IMR-90 (cell line): ENCODE measurements at regions not wholly inside any gene's neighbourhood (a gene's known extent, or its start where the extent isn't known, plus 50 kb on each side); places are given as distances from the start of the nearest gene placed in this dataset.

Experiments used
- ATAC-seq: fragments of 200-7000 bp; cut with Tn5 transposase; 2 replicates; pipeline ENCODE4 v1.9.1; 2020; ENCODE audit warnings: low read depth, mild to moderate bottlenecking, moderate library complexity
- BruUV-seq: library from RNA; stranded (reverse); fragments of 400-500 nt; replicated peaks from 2 replicates; lab custom pipeline; 2021; lab: Mats Ljungman, UMichigan
- CTCF ChIA-PET: fragments of 300-600 bp; formaldehyde crosslinking; extraction: SDS; loops from one replicate; lab custom pipeline; 2021; ENCODE audit warnings: antibody characterized with exemption; lab: Yijun Ruan, JAX
- POLR2A ChIA-PET: fragments of 300-600 bp; sonication (Branson Sonifier 250); formaldehyde crosslinking; loops from one replicate; lab custom pipeline; 2022; ENCODE audit warnings: antibody characterized with exemption; ENCODE audit not compliant: unreplicated experiment; lab: Charles Lee
- DNase-seq: peaks from one replicate; pipeline ENCODE4 v3.0.0; 2013
- H2AFZ ChIP-seq: replicated peaks from 2 replicates; pipeline ENCODE3; 2013; ENCODE audit warnings: low read length, mild to moderate bottlenecking; ENCODE audit not compliant: poor library complexity
- H2AK5ac ChIP-seq: 2 replicates; pipeline ENCODE4 v1.6.1; 2013; ENCODE audit warnings: low read depth, low read length, inconsistent platforms
- H2AK9ac ChIP-seq: replicated peaks from 2 replicates; pipeline ENCODE3; 2013; ENCODE audit warnings: mild to moderate bottlenecking, low read depth, low read length, moderate library complexity; ENCODE audit not compliant: poor library complexity
- H2BK120ac ChIP-seq: 2 replicates; pipeline ENCODE4 v1.6.1; 2013; ENCODE audit warnings: low read depth, low read length, inconsistent platforms
- H2BK15ac ChIP-seq: 3 replicates; pipeline ENCODE4 v1.6.1; 2013; ENCODE audit warnings: low read depth, low read length, inconsistent platforms
- H2BK20ac ChIP-seq: 2 replicates; pipeline ENCODE4 v1.6.1; 2013; ENCODE audit warnings: low read depth, mild to moderate bottlenecking, inconsistent platforms, low read length, moderate library complexity
- H2BK5ac ChIP-seq: 2 replicates; pipeline ENCODE4 v1.6.1; 2013; ENCODE audit warnings: mild to moderate bottlenecking, low read depth, low read length, inconsistent platforms; ENCODE audit not compliant: poor library complexity, severe bottlenecking
- H3K14ac ChIP-seq: replicated peaks from 2 replicates; pipeline ENCODE4 v1.6.1; 2013; ENCODE audit warnings: low read depth, low read length, inconsistent platforms
- H3K18ac ChIP-seq: 2 replicates; pipeline ENCODE4 v1.6.1; 2013; ENCODE audit warnings: low read depth, low read length, control low read depth
- H3K23ac ChIP-seq: 2 replicates; pipeline ENCODE4 v1.6.1; 2013; ENCODE audit warnings: low read depth, low read length, inconsistent platforms
- H3K27ac ChIP-seq: 2 replicates; pipeline ENCODE4 v1.5.1; 2013; ENCODE audit warnings: mild to moderate bottlenecking, control low read depth, low read length; ENCODE audit not compliant: insufficient read depth
- H3K27me3 ChIP-seq: 2 replicates; pipeline ENCODE4 v1.6.1; 2013; ENCODE audit warnings: low read length; ENCODE audit not compliant: control insufficient read depth, insufficient read depth
- H3K36me3 ChIP-seq: 2 replicates; pipeline ENCODE4 v1.6.1; 2013; ENCODE audit warnings: low read length, mixed read lengths; ENCODE audit not compliant: control insufficient read depth, insufficient read depth
- H3K4ac ChIP-seq: 2 replicates; pipeline ENCODE4 v1.6.1; 2013; ENCODE audit warnings: low read depth, low read length, inconsistent platforms
- H3K4me1 ChIP-seq: 2 replicates; pipeline ENCODE4 v1.6.1; 2013; ENCODE audit warnings: low read length, mixed read lengths; ENCODE audit not compliant: control insufficient read depth, insufficient read depth
- H3K4me2 ChIP-seq: 2 replicates; pipeline ENCODE4 v1.6.1; 2013; ENCODE audit warnings: low read depth, mild to moderate bottlenecking, control low read depth, low read length, moderate library complexity
- H3K4me3 ChIP-seq: 2 replicates; pipeline ENCODE4 v1.5.1; 2013; ENCODE audit warnings: low read depth, mild to moderate bottlenecking, control low read depth, low read length, moderate library complexity; ENCODE audit not compliant: insufficient read depth
- H3K56ac ChIP-seq: 2 replicates; pipeline ENCODE4 v1.6.1; 2013; ENCODE audit warnings: low read length, inconsistent platforms; ENCODE audit not compliant: insufficient read depth; ENCODE audit errors: extremely low read depth
- H3K79me1 ChIP-seq, 2 experiments: 2 replicates each; pipeline ENCODE4 v1.6.1; 2013; ENCODE audit warnings: low read length in 2 of 2, inconsistent platforms in 1 of 2, low read depth in 1 of 2
- H3K9ac ChIP-seq: 2 replicates; pipeline ENCODE4 v1.6.1; 2013; ENCODE audit warnings: low read depth, low read length, control low read depth
- H3K9me1 ChIP-seq: 2 replicates; pipeline ENCODE4 v1.6.1; 2013; ENCODE audit warnings: low read length, inconsistent platforms; ENCODE audit not compliant: insufficient read depth
- H3K9me3 ChIP-seq: 2 replicates; pipeline ENCODE4 v1.6.1; 2013; ENCODE audit warnings: low read length; ENCODE audit not compliant: control insufficient read depth, insufficient read depth
- H4K20me1 ChIP-seq: 2 replicates; pipeline ENCODE4 v1.6.1; 2013; ENCODE audit warnings: low read length, inconsistent platforms; ENCODE audit not compliant: insufficient read depth
- H4K5ac ChIP-seq: 2 replicates; pipeline ENCODE4 v1.6.1; 2013; ENCODE audit warnings: mild to moderate bottlenecking, low read depth, low read length, control low read depth
- H4K8ac ChIP-seq, 2 experiments: 2 replicates each; pipeline ENCODE4 v1.6.1; 2013; ENCODE audit warnings: low read depth in 2 of 2, low read length in 2 of 2, control low read depth in 1 of 2, inconsistent platforms in 1 of 2
- H4K91ac ChIP-seq: 2 replicates; pipeline ENCODE4 v1.6.1; 2013; ENCODE audit warnings: low read depth, low read length, inconsistent platforms; ENCODE audit not compliant: insufficient read depth
- BHLHE40 ChIP-seq: fragments of 150-350 bp; IDR thresholded peaks from 2 replicates; pipeline ENCODE4 v1.6.1; 2016; ENCODE audit warnings: mild to moderate bottlenecking, low read depth, low read length
- CHD1 ChIP-seq: IDR thresholded peaks from 2 replicates; pipeline ENCODE4 v1.6.1; 2012; ENCODE audit warnings: low read depth, low read length, improper control_type of control experiment
- CTCF ChIP-seq: conservative IDR thresholded peaks from 2 replicates; pipeline ENCODE4 v1.5.1; 2012; ENCODE audit warnings: mild to moderate bottlenecking, low read depth, low read length, improper control_type of control experiment
- ELK1 ChIP-seq: fragments of 150-350 bp; IDR thresholded peaks from 2 replicates; pipeline ENCODE4 v1.6.1; 2016; ENCODE audit warnings: low read depth, mild to moderate bottlenecking, low read length, moderate library complexity, borderline replicate concordance
- FOS ChIP-seq: fragments of 150-350 bp; IDR thresholded peaks from 2 replicates; pipeline ENCODE4 v1.6.1; 2016; ENCODE audit warnings: low read depth, low read length
- MAFK ChIP-seq: IDR thresholded peaks from 2 replicates; pipeline ENCODE4 v1.6.1; 2012; ENCODE audit warnings: low read depth, low read length, improper control_type of control experiment
- MAZ ChIP-seq: IDR thresholded peaks from 2 replicates; pipeline ENCODE4 v1.6.1; 2012; ENCODE audit warnings: low read depth, mild to moderate bottlenecking, low read length, improper control_type of control experiment, moderate library complexity, borderline replicate concordance
- MXI1 ChIP-seq: IDR thresholded peaks from 2 replicates; pipeline ENCODE4 v1.6.1; 2012; ENCODE audit warnings: low read depth, mild to moderate bottlenecking, low read length, moderate library complexity, borderline replicate concordance
- NFE2L2 ChIP-seq: fragments of 150-350 bp; IDR thresholded peaks from 2 replicates; pipeline ENCODE4 v1.6.1; 2016; ENCODE audit warnings: low read depth, mild to moderate bottlenecking, low read length
- RAD21 ChIP-seq: IDR thresholded peaks from 2 replicates; pipeline ENCODE4 v1.6.1; 2012; ENCODE audit warnings: low read length, improper control_type of control experiment
- RCOR1 ChIP-seq: IDR thresholded peaks from 2 replicates; pipeline ENCODE4 v1.6.1; 2012; ENCODE audit warnings: mild to moderate bottlenecking, low read length, improper control_type of control experiment; ENCODE audit not compliant: insufficient replicate concordance
- RFX5 ChIP-seq: IDR thresholded peaks from 2 replicates; pipeline ENCODE4 v1.8.0; 2012; ENCODE audit warnings: low read depth, mild to moderate bottlenecking, low read length, moderate library complexity
- SMC3 ChIP-seq: fragments of 150-350 bp; IDR thresholded peaks from 2 replicates; pipeline ENCODE4 v1.6.1; 2016; ENCODE audit warnings: low read depth, mild to moderate bottlenecking, antibody characterized with exemption, low read length, moderate library complexity
- USF2 ChIP-seq: fragments of 150-350 bp; IDR thresholded peaks from 2 replicates; pipeline ENCODE4 v1.6.1; 2017; ENCODE audit warnings: mild to moderate bottlenecking, antibody characterized with exemption, low read length, low read depth
- WGBS, 2 experiments: methylation state at CpG; one replicate each; pipeline versions ENCODE4 v1.1.5 to v1.1.7; 2013; ENCODE audit warnings: missing lambda C conversion rate in 2 of 2; ENCODE audit not compliant: insufficient read length in 1 of 2; ENCODE audit errors: extremely low coverage in 2 of 2; 5-methylcytosine and 5-hydroxymethylcytosine counted together
- dilution Hi-C: fragments of 300-500 bp; cut with HindIII; formaldehyde crosslinking; loops from one replicate; pipeline ENCODE4 v1.14.3; 2018; ENCODE audit warnings: low sequenced_read_pairs; ENCODE audit not compliant: unreplicated experiment
- in situ Hi-C: fragments of 300-500 bp; cut with MboI; formaldehyde crosslinking; loops from 3 replicates; pipeline ENCODE4 v1.14.3; 2019; ENCODE audit warnings: low sequenced_read_pairs, inconsistent platforms, mixed read lengths
- intact Hi-C: fragments of 100-400 bp; cut with micrococcal nuclease; formaldehyde crosslinking; loops from 2 replicates; pipeline ENCODE4 v1.10.0; 2022

GRCh38 chr20:50385733-50386640 lies 124.2 kb upstream of the PTPN1 start:
- 0 out of 2 replicates have a peak overlapping the region, but pooled peaks have one; percentile 29 for H3K14ac ChIP-seq
- H3K18ac ChIP-seq: no peak overlapping the region
- H4K5ac ChIP-seq: no peak overlapping the region
- peak; percentile 27 for DNase-seq
- in situ Hi-C loops: no loop called here
- no peaks in the 10 kb centered on the region for H4K20me1 ChIP-seq
- no peak overlapping the region for H3K9ac ChIP-seq
- WGBS, 2 experiments: 65% methylated on average over 11 of the region's 22 CpGs; no CpG with 5 or more reads in 1 of the 2 experiments
- no peak overlapping the region; the same call in 1 of the 2 replicates for H2BK20ac ChIP-seq
- H2AK9ac ChIP-seq: no peak overlapping the region
- H2BK120ac ChIP-seq: no peak overlapping the region
- H3K4me1 ChIP-seq: no peaks in the 10 kb centered on the region; the same call in 1 of the 2 replicates
- H3K27ac ChIP-seq: no peak overlapping the region
- no peaks in the 10 kb centered on the region for H3K9me1 ChIP-seq
- no peaks in the 10 kb centered on the region for H3K9me3 ChIP-seq
- H3K56ac ChIP-seq: no peak overlapping the region
- peak overlapping the region; percentile 16; the same call in 1 of the 2 replicates for H3K4ac ChIP-seq
- BruUV-seq: no TSS peak
- dilution Hi-C loops: no loop called here
- no peak overlapping the region for H2BK5ac ChIP-seq
- no peak overlapping the region for H3K4me2 ChIP-seq
- H3K79me1 ChIP-seq: no peaks in the 10 kb centered on the region
- POLR2A ChIA-PET: no interaction called here
- H2BK15ac ChIP-seq: no peak overlapping the region
- no peak overlapping the region for H3K23ac ChIP-seq
- H3K36me3 ChIP-seq: no peaks in the 10 kb centered on the region
- H4K91ac ChIP-seq: no peak overlapping the region
- ATAC-seq: no peak
- 0 out of 2 replicates have a peak overlapping the region, but pooled peaks have one; percentile 33 for H2AK5ac ChIP-seq
- intact Hi-C loops: no loop called here
- H4K8ac ChIP-seq: 0 out of 4 replicates have a peak overlapping the region, but pooled peaks of 1 of the 2 experiments have one; percentile 15
- H3K27me3 ChIP-seq: no peaks in the 10 kb centered on the region
- H2AFZ ChIP-seq: peak overlapping the region; percentile 14
- H3K4me3 ChIP-seq: no peak overlapping the region
- CTCF ChIA-PET: no interaction called here
- TF ChIP-seq RFX5 (no peak), CHD1 (no peak), SMC3 (no peak), NFE2L2 (no peak), MXI1 (no peak), MAZ (no peak), RCOR1 (no peak), BHLHE40 (no peak), FOS (no peak), ELK1 (no peak), RAD21 (no peak), USF2 (no peak), MAFK (no peak), CTCF (no peak)
